Caki2 (cell line): ENCODE measurements at regions not wholly inside any gene's neighbourhood (a gene's known extent, or its start where the extent isn't known, plus 50 kb on each side); places are given as distances from the start of the nearest gene placed in this dataset.
"Not testable (repeated sequence)": the region's sequence is repeated elsewhere in the genome, so short reads cannot be mapped to it uniquely, and the experiment has no call there.

Experiments
- DNase-seq: peaks from one replicate; pipeline ENCODE4 v3.0.0-alpha.2; 2015; ENCODE audit warnings: low read depth
- in situ Hi-C: cut with HindIII; loops from 2 replicates; pipeline ENCODE4 v1.10.0; 2016; ENCODE audit warnings: low sequenced_read_pairs, low pct_unique_long_range_greater_than_20kb, mixed read lengths

- peak; percentile 72 for DNase-seq
These were observed 98.9 kb upstream of the MAPRE2 start for GRCh38 chr18:34942276-34942675.

DNA sequence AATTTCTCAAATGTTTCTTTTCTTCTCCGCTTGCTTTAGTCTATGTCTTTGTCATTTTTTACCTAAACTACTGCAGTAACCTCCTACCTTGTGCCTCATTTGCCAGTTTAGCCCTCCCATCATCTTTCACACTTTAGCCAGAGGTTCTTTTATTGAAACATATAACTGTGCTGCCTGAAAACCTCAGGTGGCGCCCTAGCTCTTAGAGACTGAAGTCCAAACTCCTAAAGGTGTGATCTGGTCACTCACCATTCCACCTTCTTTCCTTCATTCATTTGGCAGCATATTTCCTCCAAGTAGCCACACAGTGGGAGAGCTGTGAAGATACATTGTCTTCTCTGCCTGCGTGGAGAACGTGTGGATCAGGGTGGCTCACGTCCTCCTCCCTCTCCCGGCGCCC lies 98.2 kb upstream of the MAPRE2 start:
- DNase-seq = peak; percentile 25
- in situ Hi-C loops = no loop called here

More at GRCh38 chr18:34942276-34942675, 98.9 kb upstream of the MAPRE2 start:
- in situ Hi-C loops = no loop called here

DNA sequence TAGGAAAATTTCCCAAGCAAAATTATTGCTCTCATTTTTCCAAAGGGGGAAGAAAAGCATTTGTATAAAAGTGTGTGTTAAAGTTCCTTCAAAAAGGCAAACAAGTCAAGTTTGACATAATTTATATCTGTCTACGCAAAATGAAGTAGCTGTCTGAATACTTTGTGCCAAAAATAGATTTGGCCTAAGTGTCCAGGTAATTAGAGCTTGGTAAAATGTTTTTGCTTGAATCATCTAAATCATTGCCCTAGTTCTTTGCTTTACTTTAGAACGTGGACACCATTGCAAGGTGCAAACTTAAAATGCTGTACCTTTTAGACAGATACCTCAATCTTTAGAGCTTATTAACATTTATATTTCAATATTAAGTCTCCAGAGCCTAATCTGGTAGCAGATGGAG lies 97.6 kb upstream of the MAPRE2 start:
- in situ Hi-C loops = no loop called here
- no peak for DNase-seq

GRCh38 chr18:34947711-34948125 lies 93.5 kb upstream of the MAPRE2 start:
- in situ Hi-C loops = no loop called here
- DNase-seq = peak; percentile 26

DNA sequence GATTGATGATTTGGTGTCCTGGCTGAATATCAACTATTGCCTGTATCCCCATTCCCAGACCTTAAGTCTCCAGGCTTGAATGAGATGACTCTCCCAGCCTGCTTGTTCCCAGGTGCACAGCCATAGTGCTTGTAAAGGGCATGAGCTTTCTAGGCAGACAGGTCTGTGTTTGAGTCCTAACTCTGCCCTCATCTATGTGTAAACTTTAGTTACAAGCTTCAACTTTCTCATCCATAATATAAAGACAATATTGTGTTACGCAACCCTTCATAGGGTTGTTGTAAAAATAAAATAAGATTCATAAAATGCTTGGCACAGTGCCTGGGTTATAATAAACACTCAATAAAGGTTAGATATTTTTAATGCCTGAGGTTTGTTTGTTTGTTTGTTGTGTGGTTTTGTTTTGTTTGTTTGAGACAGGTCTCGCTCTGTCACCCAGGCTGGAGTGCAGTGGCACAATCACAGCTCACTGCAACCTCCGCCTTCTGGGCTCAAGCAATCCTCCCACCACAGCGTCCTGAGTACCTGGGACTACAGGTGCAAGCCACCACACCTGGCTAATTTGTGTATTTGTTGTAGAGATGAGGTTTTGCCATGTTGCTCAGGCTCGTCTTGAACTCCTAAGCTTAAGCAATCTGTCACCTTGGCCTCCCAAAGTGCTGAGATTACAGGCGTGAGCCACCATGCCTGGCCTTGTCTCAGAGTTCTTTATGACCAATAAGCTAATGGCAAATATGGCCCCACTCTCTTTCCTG lies 89.4 kb upstream of the MAPRE2 start:
- in situ Hi-C loops = no loop called here
- no peak for DNase-seq

GRCh38 chr18:34953212-34953611 lies 88.0 kb upstream of the MAPRE2 start:
- in situ Hi-C loops = no loop called here
- DNase-seq = no peak

DNA sequence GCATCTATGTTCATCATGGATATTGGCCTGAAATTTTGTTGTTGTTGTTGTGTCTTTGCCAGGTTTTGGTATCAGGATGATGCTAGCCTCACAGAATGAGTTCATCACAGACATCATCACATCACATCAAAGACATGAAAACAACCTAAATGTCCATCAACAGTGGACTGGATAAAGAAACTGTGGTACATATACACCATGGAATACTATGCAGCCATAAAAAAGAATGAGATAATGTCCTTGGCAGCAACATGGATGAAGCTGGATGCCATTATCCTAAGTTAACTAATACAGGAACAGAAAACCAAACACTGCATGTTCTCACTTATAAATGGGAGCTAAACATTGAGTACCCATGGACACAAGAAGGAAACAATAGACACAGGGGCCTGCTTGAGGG lies 85.7 kb upstream of the MAPRE2 start:
- DNase-seq, in situ Hi-C loops: not testable (repeated sequence)

GRCh38 chr18:34956663-34957062 lies 84.5 kb upstream of the MAPRE2 start:
- in situ Hi-C loops = no loop called here
- DNase-seq = no peak

GRCh38 chr18:34957119-34957863 lies 83.9 kb upstream of the MAPRE2 start:
- in situ Hi-C loops = no loop called here

DNA sequence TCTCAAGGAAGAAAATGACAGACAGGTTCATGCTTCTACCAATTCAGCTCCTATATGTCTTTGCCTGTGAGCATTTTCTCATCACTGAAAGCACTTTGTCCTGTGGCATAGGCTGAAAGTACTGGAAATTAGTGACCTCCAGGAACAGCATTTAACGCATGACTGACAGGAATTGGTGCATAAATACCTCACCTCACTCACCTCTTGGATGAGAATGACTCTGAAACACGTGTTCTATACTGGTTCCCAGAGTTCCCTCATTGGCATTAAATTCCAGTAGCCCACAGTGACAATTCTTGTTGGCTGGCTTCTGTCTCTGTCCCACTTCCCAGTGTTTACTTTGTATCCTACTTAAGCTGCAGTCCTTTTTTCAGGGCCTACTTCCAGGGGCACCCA lies 83.4 kb upstream of the MAPRE2 start:
- DNase-seq = peak; percentile 56
- in situ Hi-C loops = no loop called here

More at GRCh38 chr18:34957119-34957863, 83.9 kb upstream of the MAPRE2 start:
- DNase-seq = no peak

- DNase-seq = no peak
- in situ Hi-C loops = no loop called here
These were observed 81.9 kb upstream of the MAPRE2 start for GRCh38 chr18:34959211-34959829.

GRCh38 chr18:34959989-34960388 lies 81.2 kb upstream of the MAPRE2 start:
- in situ Hi-C loops = no loop called here
- no peak for DNase-seq

DNA sequence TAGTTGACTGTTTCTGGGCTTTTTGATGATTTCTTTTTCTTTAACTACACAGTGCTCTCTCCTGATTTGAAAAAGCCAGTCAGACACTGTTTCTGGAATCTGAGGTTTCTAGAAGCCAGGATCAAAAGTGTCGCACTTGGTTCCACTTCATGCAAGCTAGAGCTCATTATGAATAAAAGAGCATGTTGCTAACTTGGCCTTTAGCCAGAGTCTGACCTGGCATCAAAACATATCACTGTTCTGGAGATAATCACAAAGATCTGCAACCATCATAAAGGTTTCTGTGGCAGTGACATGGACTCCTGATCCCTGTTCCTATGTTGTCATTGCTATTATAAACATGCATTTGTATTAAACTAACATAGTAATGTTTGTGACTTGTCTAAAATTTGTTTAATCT lies 76.1 kb upstream of the MAPRE2 start:
- in situ Hi-C loops = no loop called here
- DNase-seq = no peak

DNA sequence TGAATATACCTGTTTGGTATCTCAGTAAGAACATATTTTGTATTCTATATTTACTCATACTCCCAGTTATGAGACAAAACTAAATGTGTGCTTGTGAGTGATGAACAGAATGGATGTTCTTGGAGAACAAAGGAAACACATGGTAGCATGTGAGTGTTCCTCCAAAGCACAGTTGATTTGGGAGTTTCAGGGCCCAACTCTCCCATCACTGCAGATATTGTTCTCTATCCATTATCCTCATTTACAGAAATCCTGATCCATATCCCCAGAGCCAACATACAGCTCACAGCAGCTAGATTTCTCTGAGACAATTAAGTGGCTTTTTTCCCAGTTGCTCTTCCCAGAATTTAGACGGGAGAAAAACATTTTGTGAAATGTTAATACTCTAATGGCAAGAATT lies 75.6 kb upstream of the MAPRE2 start:
- DNase-seq = no peak
- in situ Hi-C loops = no loop called here

DNA sequence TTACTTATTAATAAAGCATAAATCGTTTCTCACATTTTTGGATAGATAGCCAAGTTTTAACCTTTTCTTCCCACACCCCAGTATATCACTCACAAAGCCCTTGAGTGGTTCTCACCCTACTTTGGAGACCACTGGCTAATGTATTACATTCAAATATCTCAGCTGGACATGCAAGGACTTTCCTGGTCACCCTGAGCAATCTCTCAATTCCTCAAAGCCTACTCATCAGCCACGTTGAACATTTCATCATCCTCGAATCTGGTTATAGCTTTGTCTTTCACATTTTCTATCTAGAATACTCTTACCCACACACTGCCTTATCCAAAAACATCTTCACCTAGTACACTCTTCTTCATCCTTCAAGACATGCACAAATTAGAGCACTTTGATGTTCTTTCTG lies 71.1 kb upstream of the MAPRE2 start:
- no peak for DNase-seq
- in situ Hi-C loops = no loop called here

GRCh38 chr18:34971313-34971712 lies 69.9 kb upstream of the MAPRE2 start:
- in situ Hi-C loops = no loop called here
- no peak for DNase-seq

DNA sequence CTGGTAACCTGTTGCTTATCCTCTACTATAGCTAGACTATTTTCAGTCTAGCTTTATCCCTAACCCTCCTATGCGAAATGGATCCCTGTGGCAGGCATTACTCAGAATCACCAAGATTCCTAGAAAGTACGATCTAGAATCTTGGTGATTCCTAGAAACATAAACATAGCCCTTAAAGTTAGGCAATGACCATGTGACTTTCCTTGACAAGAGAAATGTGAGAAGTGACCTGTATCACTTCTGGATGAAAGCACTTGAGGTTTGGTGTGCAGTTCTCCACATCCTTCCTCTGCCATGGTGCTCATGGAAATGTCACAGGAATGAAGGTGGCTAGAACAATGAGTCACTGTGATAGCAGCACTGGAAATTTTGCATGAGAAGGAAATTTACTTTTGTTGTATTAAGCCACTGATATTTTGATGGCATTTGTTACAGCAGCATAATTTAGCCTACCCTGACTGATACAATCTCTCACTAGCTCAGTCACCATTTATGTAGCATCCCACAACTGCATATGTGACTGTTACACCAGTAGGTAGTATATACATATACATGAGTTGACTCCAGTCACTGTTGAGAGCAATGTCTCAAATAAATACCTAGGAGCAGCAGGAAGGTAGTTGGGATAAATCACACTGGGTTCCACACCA lies 68.3 kb upstream of the MAPRE2 start:
- in situ Hi-C loops = no loop called here
- DNase-seq = no peak

DNA sequence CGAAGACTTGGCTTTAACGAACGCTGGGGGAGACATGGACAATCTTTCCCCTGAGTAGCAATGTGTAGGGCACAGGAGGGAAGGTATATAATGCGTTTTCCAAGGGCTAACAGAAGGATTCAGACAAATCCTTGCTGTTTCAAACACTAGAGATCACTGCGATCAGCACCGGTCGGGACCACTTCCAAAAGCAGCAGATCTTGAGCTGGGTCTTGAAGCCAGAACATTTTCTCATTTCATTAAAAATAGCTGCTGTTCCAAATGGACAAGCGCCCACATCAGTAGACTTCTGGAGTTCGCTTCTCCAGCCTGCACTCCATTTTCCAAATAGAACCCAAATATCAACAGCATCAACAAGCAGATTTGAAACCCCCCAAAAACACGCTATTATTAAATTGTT lies 65.1 kb upstream of the MAPRE2 start:
- no peak for DNase-seq
- in situ Hi-C loops = no loop called here

DNA sequence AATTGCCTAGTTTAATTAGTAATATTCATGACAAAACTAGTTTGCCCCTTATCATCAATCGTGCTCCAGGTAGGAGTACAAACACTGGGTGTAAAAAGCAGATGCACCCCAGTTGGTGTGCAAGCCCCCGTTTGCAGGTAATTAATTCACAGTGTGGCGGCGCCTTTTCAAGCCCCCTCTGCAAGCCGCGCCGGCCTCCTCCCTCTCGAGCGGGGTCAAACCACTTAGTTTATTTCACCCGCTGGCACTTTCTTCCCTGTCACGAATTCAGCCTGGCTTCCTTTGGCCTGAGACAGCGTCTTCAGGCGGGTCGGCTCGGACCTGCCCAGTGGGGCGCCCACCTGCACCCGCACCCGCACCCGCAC lies 64.7 kb upstream of the MAPRE2 start:
- in situ Hi-C loops = no loop called here
- no peak for DNase-seq
